GM12878 (cell line): ENCODE measurements at regions not wholly inside any gene's neighbourhood (a gene's known extent, or its start where the extent isn't known, plus 50 kb on each side); places are given as distances from the start of the nearest gene placed in this dataset.

Experiments
- ATAC-seq: fragments of 200-7000 bp; cut with Tn5 transposase; 3 replicates; pipeline ENCODE4 v1.9.1; 2020; ENCODE audit warnings: mild to moderate bottlenecking, moderate library complexity
- BruUV-seq: library from RNA; stranded (reverse); fragments of 400-500 nt; replicated peaks from 2 replicates; lab custom pipeline; 2021; lab: Mats Ljungman, UMichigan
- CTCF ChIA-PET: fragments of 300-600 bp; sonication (Branson Sonifier 250); formaldehyde crosslinking; extraction: SDS; loops from one replicate; lab custom pipeline; 2021; ENCODE audit warnings: inconsistent platforms; lab: Yijun Ruan, JAX
- POLR2A ChIA-PET: fragments of 350-600 bp; formaldehyde crosslinking; extraction: SDS; loops from one replicate; lab custom pipeline; 2021; ENCODE audit warnings: inconsistent platforms; lab: Charles Lee
- RAD21 ChIA-PET: fragments of 300-600 bp; sonication (Branson Sonifier 250); formaldehyde crosslinking; loops from one replicate; lab custom pipeline; 2023; ENCODE audit warnings: antibody characterized with exemption; ENCODE audit not compliant: unreplicated experiment; lab: Charles Lee
- SMC1A ChIA-PET: fragments of 300-600 bp; sonication (Branson Sonifier 250); formaldehyde crosslinking; loops from one replicate; lab custom pipeline; 2023; ENCODE audit not compliant: unreplicated experiment, uncharacterized antibody; lab: Charles Lee
- DNase-seq: peaks from one replicate; pipeline ENCODE4 v3.0.0-alpha.2; 2011; ENCODE audit warnings: low read depth, low spot score
- FAIRE-seq: peaks from 3 replicates; lab custom pipeline; 2011; peaks lifted over from hg19 to GRCh38; lab: Jason Lieb, UNC
- H2AFZ ChIP-seq: 2 replicates; pipeline ENCODE4 v1.6.0; 2011; ENCODE audit warnings: low read depth, low read length, control low read depth; ENCODE audit not compliant: control insufficient read depth
- H3K27ac ChIP-seq: 2 replicates; pipeline ENCODE4 v1.5.1; 2011; ENCODE audit warnings: control low read depth; ENCODE audit not compliant: control insufficient read depth, insufficient read depth
- H3K27me3 ChIP-seq, 2 experiments: replicated peaks in 1 of 2; 2 replicates each; pipeline versions ENCODE4 v1.6.0 to v1.6.1; 2011; ENCODE audit warnings: low read length in 1 of 2; ENCODE audit not compliant: control insufficient read depth in 2 of 2, insufficient read depth in 2 of 2
- H3K36me3 ChIP-seq, 2 experiments: 2 replicates each; pipeline ENCODE4 v1.5.1; 2011; ENCODE audit warnings: low read length in 1 of 2; ENCODE audit not compliant: control insufficient read depth in 2 of 2, insufficient read depth in 2 of 2
- H3K4me1 ChIP-seq: 2 replicates; pipeline ENCODE4 v1.6.1; 2011; ENCODE audit warnings: mild to moderate bottlenecking, low read length, moderate library complexity, mixed read lengths; ENCODE audit not compliant: control insufficient read depth, insufficient read depth
- H3K4me2 ChIP-seq: 2 replicates; pipeline ENCODE4 v1.6.0; 2011; ENCODE audit warnings: control low read depth; ENCODE audit not compliant: control insufficient read depth, insufficient read depth
- H3K4me3 ChIP-seq: fragments of 200-600 bp; sonication (generic); 2 replicates; pipeline ENCODE4 v1.5.1; 2016
- H3K79me2 ChIP-seq: 2 replicates; pipeline ENCODE4 v1.6.0; 2011; ENCODE audit warnings: low read length; ENCODE audit not compliant: control insufficient read depth, insufficient read depth
- H3K9ac ChIP-seq: 2 replicates; pipeline ENCODE4 v1.8.0; 2011; ENCODE audit warnings: low read length, control low read depth, mixed read lengths; ENCODE audit not compliant: control insufficient read depth, insufficient read depth
- H3K9me3 ChIP-seq: replicated peaks from 3 replicates; pipeline ENCODE4 v1.5.1; 2011; ENCODE audit warnings: mild to moderate bottlenecking, low read length; ENCODE audit not compliant: control insufficient read depth, insufficient read depth
- H4K20me1 ChIP-seq: 2 replicates; pipeline ENCODE4 v1.6.0; 2011; ENCODE audit not compliant: control insufficient read depth, insufficient read depth
- ATF3 ChIP-seq: IDR thresholded peaks from 2 replicates; pipeline ENCODE4 v1.6.1; 2011; ENCODE audit warnings: low read depth, mild to moderate bottlenecking, low read length, moderate library complexity, borderline replicate concordance; ENCODE audit errors: extremely low read depth
- BHLHE40 ChIP-seq, 2 experiments: fragments of 450-650 bp in 1 of 2; IDR thresholded peaks; 2 replicates each; pipeline ENCODE4 v1.6.1; 2011 to 2017; ENCODE audit warnings: low read depth in 2 of 2, borderline replicate concordance in 1 of 2, improper control_type of control experiment in 1 of 2, low read length in 1 of 2, mild to moderate bottlenecking in 1 of 2
- IRF5 ChIP-seq: fragments of 450-650 bp; IDR thresholded peaks from 2 replicates; pipeline ENCODE4 v1.6.1; 2017; ENCODE audit warnings: borderline replicate concordance
- MTA2 ChIP-seq: fragments of 450-650 bp; IDR thresholded peaks from 2 replicates; pipeline ENCODE4 v1.6.1; 2016; ENCODE audit warnings: low read depth, mild to moderate bottlenecking, moderate library complexity
- NR2C2 ChIP-seq: IDR thresholded peaks from 2 replicates; pipeline ENCODE4 v1.6.1; 2011; ENCODE audit warnings: borderline replicate concordance, low read depth; ENCODE audit not compliant: control insufficient read depth, insufficient read length
- NR2F1 ChIP-seq: fragments of 450-650 bp; conservative IDR thresholded peaks from 2 replicates; pipeline ENCODE4 v1.6.1; 2017; ENCODE audit warnings: mild to moderate bottlenecking
- PRDM15 ChIP-seq: fragments of 450-650 bp; formaldehyde crosslinking; IDR thresholded peaks from 2 replicates; pipeline ENCODE4 v1.4.0; 2020; ENCODE audit warnings: mild to moderate bottlenecking, moderate library complexity
- RCOR1 ChIP-seq: conservative IDR thresholded peaks from 2 replicates; pipeline ENCODE4 v1.6.1; 2012; ENCODE audit warnings: low read depth, low read length, improper control_type of control experiment
- SREBF2 ChIP-seq: IDR thresholded peaks from 2 replicates; pipeline ENCODE4 v1.6.1; 2012; ENCODE audit warnings: mild to moderate bottlenecking, low read length
- USF1 ChIP-seq: IDR thresholded peaks from 2 replicates; pipeline ENCODE4 v1.6.1; 2011; ENCODE audit warnings: borderline replicate concordance, low read depth, mild to moderate bottlenecking, moderate library complexity, mixed read lengths, low read length; ENCODE audit not compliant: insufficient read depth; ENCODE audit errors: extremely low read length
- ZNF687 ChIP-seq: fragments of 450-650 bp; IDR thresholded peaks from 2 replicates; pipeline ENCODE4 v1.6.1; 2017; ENCODE audit warnings: mild to moderate bottlenecking, moderate library complexity
- WGBS: methylation state at CpG from one replicate; pipeline ENCODE4 v1.1.6; 2016; ENCODE audit warnings: low lambda C conversion rate; ENCODE audit not compliant: insufficient replicate concordance, insufficient coverage; ENCODE audit errors: missing lambda C conversion rate; 5-methylcytosine and 5-hydroxymethylcytosine counted together
- in situ Hi-C: fragments of 300-500 bp; cut with MboI; formaldehyde crosslinking; loops from 9 replicates; pipeline ENCODE4 v1.14.3; 2018; ENCODE audit warnings: mixed read lengths
- intact Hi-C: fragments of 100-400 bp; cut with micrococcal nuclease; formaldehyde crosslinking; loops from one replicate; pipeline ENCODE4 v1.14.2; 2022; ENCODE audit not compliant: unreplicated experiment

GRCh38 chr7:81420526-81421226, 349.2 kb downstream of the HGF start:
- CTCF ChIA-PET: interaction anchor here (1.0 kb wide), 1 partner anchor 21 kb away, joined by 3 read pairs; no protein-coding TSS in a partner anchor
- H3K9me3 ChIP-seq: no peaks in the 10 kb centered on the region
- ATAC-seq (no peak), FAIRE-seq (no peak), DNase-seq (no peak)
- POLR2A ChIA-PET: no interaction called here
- no peaks in the 10 kb centered on the region for H3K27me3 ChIP-seq
- H4K20me1 ChIP-seq: no peaks in the 10 kb centered on the region
- no peak overlapping the region for H3K4me2 ChIP-seq
- RAD21 ChIA-PET: no interaction called here
- H3K4me3 ChIP-seq: no peak overlapping the region
- H3K9ac ChIP-seq: no peak overlapping the region
- WGBS: 19% methylated on average over 5 of the region's 5 CpGs
- H2AFZ ChIP-seq: no peak overlapping the region
- no TSS peak for BruUV-seq
- SMC1A ChIA-PET: no interaction called here
- H3K79me2 ChIP-seq: no peaks in the 10 kb centered on the region
- H3K36me3 ChIP-seq: no peaks in the 10 kb centered on the region
- intact Hi-C loops (no loop called here), in situ Hi-C loops (no loop called here)
- no peaks in the 10 kb centered on the region for H3K4me1 ChIP-seq
- H3K27ac ChIP-seq: no peak overlapping the region
- TF ChIP-seq USF1 (no peak), SREBF2 (no peak), ATF3 (no peak), IRF5 (no peak), MTA2 (no peak), ZNF687 (no peak), BHLHE40 (IDR thresholded peaks at IDR 0.05; ENCODE audit: borderline replicate concordance in 1 of 2, low read depth in 2 of 2, low read length in 1 of 2) (no peak), PRDM15 (CRISPR knock-in tag) (no peak), NR2C2 (no peak), RCOR1 (no peak), NR2F1 (no peak)
